H1 (cell line): ENCODE measurements at regions not wholly inside any gene's neighbourhood (a gene's known extent, or its start where the extent isn't known, plus 50 kb on each side); places are given as distances from the start of the nearest gene placed in this dataset.

Source experiments
- ASH2L ChIP-seq: fragments of 200-600, 300-600 bp; sonication (generic); IDR thresholded peaks from one replicate; pipeline ENCODE4 v1.7.1; 2017; ENCODE audit warnings: low read length
- BACH1 ChIP-seq: IDR thresholded peaks from 2 replicates; pipeline ENCODE4 v1.6.1; 2012; ENCODE audit warnings: low read length, improper control_type of control experiment
- BCL11A ChIP-seq, 2 experiments: IDR thresholded peaks; one replicate each; pipeline ENCODE4 v1.6.1; 2011; ENCODE audit warnings: low read depth in 2 of 2, low read length in 2 of 2, mild to moderate bottlenecking in 2 of 2
- BRCA1 ChIP-seq: IDR thresholded peaks from 2 replicates; pipeline ENCODE4 v1.6.1; 2012; ENCODE audit warnings: low read depth, low read length, improper control_type of control experiment
- CBX8 ChIP-seq: fragments of 300-800, 300-1000 bp; sonication (generic); IDR thresholded peaks from 2 replicates; pipeline ENCODE4 v1.7.1; 2016; ENCODE audit warnings: low read depth, low read length, borderline replicate concordance
- EZH2 ChIP-seq: fragments of 200-600 bp; sonication (generic); IDR thresholded peaks from 2 replicates; pipeline ENCODE4 v1.7.1; 2012; ENCODE audit warnings: low read depth, mild to moderate bottlenecking, moderate library complexity, low read length, inconsistent platforms; ENCODE audit not compliant: severe bottlenecking
- GABPA ChIP-seq: IDR thresholded peaks from 2 replicates; pipeline ENCODE4 v1.6.1; 2011; ENCODE audit warnings: mild to moderate bottlenecking, low read length, moderate library complexity, borderline replicate concordance; ENCODE audit not compliant: insufficient read depth
- KDM1A ChIP-seq: fragments of 200-600, 300-600 bp; sonication (generic); IDR thresholded peaks from 2 replicates; pipeline ENCODE4 v1.7.1; 2016; ENCODE audit warnings: mild to moderate bottlenecking, low read length, borderline replicate concordance
- KDM4A ChIP-seq: IDR thresholded peaks from one replicate; pipeline ENCODE4 v1.7.1; 2012; ENCODE audit warnings: low read depth, mild to moderate bottlenecking, moderate library complexity, low read length, inconsistent platforms; ENCODE audit not compliant: severe bottlenecking
- MAFK ChIP-seq: IDR thresholded peaks from 2 replicates; pipeline ENCODE4 v1.6.1; 2012; ENCODE audit warnings: low read depth, mild to moderate bottlenecking, improper control_type of control experiment, low read length
- NANOG ChIP-seq: IDR thresholded peaks from 2 replicates; pipeline ENCODE4 v1.6.1; 2011; ENCODE audit warnings: low read length, low read depth, mild to moderate bottlenecking, inconsistent platforms; ENCODE audit not compliant: insufficient read depth, poor library complexity, severe bottlenecking
- POLR2A ChIP-seq, 2 experiments: IDR thresholded peaks; 1 replicate in 1 of 2; 2 replicates in 1 of 2; pipeline ENCODE4 v1.6.1; 2011; ENCODE audit warnings: low read depth in 2 of 2, low read length in 2 of 2, mild to moderate bottlenecking in 2 of 2; ENCODE audit errors: control extremely low read depth in 1 of 2
- POLR2AphosphoS5 ChIP-seq: IDR thresholded peaks from 2 replicates; pipeline ENCODE4 v1.6.1; 2011; ENCODE audit warnings: low read depth, low read length
- RBBP5 ChIP-seq: IDR thresholded peaks from 2 replicates; pipeline ENCODE4 v1.7.1; 2012; ENCODE audit warnings: low read depth, mild to moderate bottlenecking, inconsistent platforms, low read length, moderate library complexity, borderline replicate concordance
- RFX5 ChIP-seq: IDR thresholded peaks from 2 replicates; pipeline ENCODE4 v1.6.1; 2011; ENCODE audit warnings: low read depth, low read length, improper control_type of control experiment, borderline replicate concordance
- RXRA ChIP-seq: IDR thresholded peaks from 2 replicates; pipeline ENCODE4 v1.6.1; 2011; ENCODE audit warnings: low read depth, mild to moderate bottlenecking, low read length, moderate library complexity; ENCODE audit not compliant: insufficient read depth
- SIN3A ChIP-seq, 2 experiments: IDR thresholded peaks in 1 of 2; conservative IDR thresholded peaks in 1 of 2; 2 replicates each; pipeline ENCODE4 v1.6.1; 2011 to 2012; ENCODE audit warnings: low read length in 2 of 2, improper control_type of control experiment in 1 of 2, low read depth in 1 of 2, mild to moderate bottlenecking in 1 of 2
- SP1 ChIP-seq: IDR thresholded peaks from 2 replicates; pipeline ENCODE4 v1.6.1; 2011; ENCODE audit warnings: low read depth, low read length
- SRF ChIP-seq: IDR thresholded peaks from 2 replicates; pipeline ENCODE4 v1.6.1; 2011; ENCODE audit warnings: mild to moderate bottlenecking, low read depth, low read length, moderate library complexity
- SUZ12 ChIP-seq: fragments of 200-600 bp; sonication (generic); IDR thresholded peaks from 2 replicates; pipeline ENCODE4 v1.6.1; 2012; ENCODE audit warnings: mild to moderate bottlenecking, inconsistent platforms, low read length, moderate library complexity, mixed read lengths
- TAF7 ChIP-seq: optimal IDR thresholded peaks from 2 replicates; pipeline ENCODE3; 2011; ENCODE audit warnings: low read depth, mild to moderate bottlenecking, inconsistent platforms, low read length, moderate library complexity, borderline replicate concordance
- ZNF274 ChIP-seq: IDR thresholded peaks from 2 replicates; pipeline ENCODE4 v1.7.0; 2012; ENCODE audit warnings: low read length, borderline replicate concordance; ENCODE audit errors: extremely low read depth
- TF ChIP-seq, protein P1 (sequence below): IDR thresholded peaks from 2 replicates; pipeline ENCODE4 v1.6.1; 2011; ENCODE audit warnings: low read depth, mild to moderate bottlenecking, low read length; ENCODE audit not compliant: insufficient read depth
- TF ChIP-seq, protein P2 (sequence below): IDR thresholded peaks from 2 replicates; pipeline ENCODE4 v1.6.1; 2012; ENCODE audit warnings: low read length, inconsistent platforms

DNA sequence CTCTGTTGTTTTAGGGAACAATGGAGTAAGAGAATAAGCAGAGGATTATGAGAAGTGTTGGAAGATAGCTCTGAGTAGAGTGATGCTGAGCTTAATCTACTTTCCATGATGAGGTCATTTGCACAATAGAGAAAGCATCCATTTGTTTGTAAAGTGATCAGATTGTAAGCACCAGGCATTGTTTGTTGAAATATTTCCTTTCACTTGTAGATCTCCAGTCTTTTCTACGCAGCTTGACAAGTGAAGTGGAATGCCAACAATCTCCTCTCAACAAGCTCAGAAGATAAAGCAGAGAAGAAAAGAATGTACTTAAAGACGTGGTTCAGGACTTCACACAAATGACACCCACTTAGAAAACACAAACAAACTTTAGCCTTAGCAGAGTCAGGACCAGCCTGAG lies 80.1 kb upstream of the MARCKS start (continued):
- TF ChIP-seq, protein P1, sequence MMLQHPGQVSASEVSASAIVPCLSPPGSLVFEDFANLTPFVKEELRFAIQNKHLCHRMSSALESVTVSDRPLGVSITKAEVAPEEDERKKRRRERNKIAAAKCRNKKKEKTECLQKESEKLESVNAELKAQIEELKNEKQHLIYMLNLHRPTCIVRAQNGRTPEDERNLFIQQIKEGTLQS: no peak
- TF ChIP-seq RFX5 (no peak), CBX8 (no peak), RBBP5 (no peak), BACH1 (no peak), EZH2 (no peak), SRF (no peak), NANOG (peak; percentile 100), POLR2AphosphoS5 (no peak; the same call in 1 of the 2 replicates), KDM4A (no peak), BRCA1 (no peak), SP1 (peak; percentile 92), MAFK (no peak), SUZ12 (no peak), KDM1A (no peak), GABPA (no peak), POLR2A (IDR thresholded peaks at IDR 0.05; ENCODE audit: control extremely low read depth in 1 of 2, low read depth in 2 of 2, low read length in 2 of 2) (no peak), BCL11A (IDR thresholded peaks at IDR 0.05; ENCODE audit: low read depth in 2 of 2, low read length in 2 of 2) (peak; percentile 83 to 84), ASH2L (peak; percentile 49), RXRA (no peak), SIN3A (conservative IDR thresholded peaks at IDR 0.05 in 1 of 2, IDR thresholded peaks at IDR 0.05 in 1 of 2; ENCODE audit: low read depth in 1 of 2, low read length in 2 of 2) (0 out of 4 replicates have a peak, but pooled peaks of 1 of the 2 experiments have one; percentile 21), ZNF274 (no peak), TAF7 (no peak)
- TF ChIP-seq, protein P2, sequence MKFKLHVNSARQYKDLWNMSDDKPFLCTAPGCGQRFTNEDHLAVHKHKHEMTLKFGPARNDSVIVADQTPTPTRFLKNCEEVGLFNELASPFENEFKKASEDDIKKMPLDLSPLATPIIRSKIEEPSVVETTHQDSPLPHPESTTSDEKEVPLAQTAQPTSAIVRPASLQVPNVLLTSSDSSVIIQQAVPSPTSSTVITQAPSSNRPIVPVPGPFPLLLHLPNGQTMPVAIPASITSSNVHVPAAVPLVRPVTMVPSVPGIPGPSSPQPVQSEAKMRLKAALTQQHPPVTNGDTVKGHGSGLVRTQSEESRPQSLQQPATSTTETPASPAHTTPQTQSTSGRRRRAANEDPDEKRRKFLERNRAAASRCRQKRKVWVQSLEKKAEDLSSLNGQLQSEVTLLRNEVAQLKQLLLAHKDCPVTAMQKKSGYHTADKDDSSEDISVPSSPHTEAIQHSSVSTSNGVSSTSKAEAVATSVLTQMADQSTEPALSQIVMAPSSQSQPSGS: peak; percentile 96
